ENCODE measurements at regions not wholly inside any gene's neighbourhood (a gene's known extent, or its start where the extent isn't known, plus 50 kb on each side); places are given as distances from the start of the nearest gene placed in this dataset.

DNA sequence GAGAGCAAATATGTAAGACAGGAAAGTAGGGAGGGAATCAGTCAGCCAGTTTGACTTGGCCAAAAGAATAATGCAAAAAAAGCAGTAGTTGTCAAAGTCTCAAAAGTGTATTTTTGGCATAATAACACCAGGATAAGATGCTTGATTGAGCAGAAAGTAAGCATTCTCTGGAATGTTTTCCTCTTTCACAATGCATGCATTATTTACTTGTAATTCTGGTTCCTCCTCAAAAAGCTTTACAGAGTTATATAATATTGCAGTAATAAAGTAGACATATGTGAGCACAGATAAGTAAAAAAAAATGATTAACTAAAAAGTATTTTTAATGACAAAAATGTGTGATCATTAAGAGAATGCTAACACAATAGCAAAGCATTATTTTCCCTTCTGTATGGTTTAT lies 285.9 kb upstream of the BCHE start:
- TF ChIP-seq, protein P1, sequence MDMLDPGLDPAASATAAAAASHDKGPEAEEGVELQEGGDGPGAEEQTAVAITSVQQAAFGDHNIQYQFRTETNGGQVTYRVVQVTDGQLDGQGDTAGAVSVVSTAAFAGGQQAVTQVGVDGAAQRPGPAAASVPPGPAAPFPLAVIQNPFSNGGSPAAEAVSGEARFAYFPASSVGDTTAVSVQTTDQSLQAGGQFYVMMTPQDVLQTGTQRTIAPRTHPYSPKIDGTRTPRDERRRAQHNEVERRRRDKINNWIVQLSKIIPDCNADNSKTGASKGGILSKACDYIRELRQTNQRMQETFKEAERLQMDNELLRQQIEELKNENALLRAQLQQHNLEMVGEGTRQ (IDR thresholded peaks at IDR 0.05; ENCODE audit: borderline replicate concordance, low read depth, low read length), result no peak
- TF ChIP-seq, protein P2, sequence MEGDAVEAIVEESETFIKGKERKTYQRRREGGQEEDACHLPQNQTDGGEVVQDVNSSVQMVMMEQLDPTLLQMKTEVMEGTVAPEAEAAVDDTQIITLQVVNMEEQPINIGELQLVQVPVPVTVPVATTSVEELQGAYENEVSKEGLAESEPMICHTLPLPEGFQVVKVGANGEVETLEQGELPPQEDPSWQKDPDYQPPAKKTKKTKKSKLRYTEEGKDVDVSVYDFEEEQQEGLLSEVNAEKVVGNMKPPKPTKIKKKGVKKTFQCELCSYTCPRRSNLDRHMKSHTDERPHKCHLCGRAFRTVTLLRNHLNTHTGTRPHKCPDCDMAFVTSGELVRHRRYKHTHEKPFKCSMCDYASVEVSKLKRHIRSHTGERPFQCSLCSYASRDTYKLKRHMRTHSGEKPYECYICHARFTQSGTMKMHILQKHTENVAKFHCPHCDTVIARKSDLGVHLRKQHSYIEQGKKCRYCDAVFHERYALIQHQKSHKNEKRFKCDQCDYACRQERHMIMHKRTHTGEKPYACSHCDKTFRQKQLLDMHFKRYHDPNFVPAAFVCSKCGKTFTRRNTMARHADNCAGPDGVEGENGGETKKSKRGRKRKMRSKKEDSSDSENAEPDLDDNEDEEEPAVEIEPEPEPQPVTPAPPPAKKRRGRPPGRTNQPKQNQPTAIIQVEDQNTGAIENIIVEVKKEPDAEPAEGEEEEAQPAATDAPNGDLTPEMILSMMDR (IDR thresholded peaks at IDR 0.05), result no peak
- TF ChIP-seq POLR2AphosphoS5 (IDR thresholded peaks at IDR 0.05; ENCODE audit: low read depth, low read length), result no peak
